HG02642 (cell line): ENCODE measurements at regions not wholly inside any gene's neighbourhood (a gene's known extent, or its start where the extent isn't known, plus 50 kb on each side); places are given as distances from the start of the nearest gene placed in this dataset.

Experiments
- ATAC-seq: cut with Tn5 transposase; IDR thresholded peaks from one replicate; pipeline ENCODE4 v1.9.1; 2021; ENCODE audit warnings: mild to moderate bottlenecking; ENCODE audit not compliant: unreplicated experiment, poor library complexity

- ATAC-seq, result peak; percentile 65
These were observed 318.0 kb upstream of the LMCD1 start for GRCh38 chr3:8183627-8184026.

- ATAC-seq, result no peak
These were observed 315.4 kb upstream of the LMCD1 start for GRCh38 chr3:8186213-8186612.

GRCh38 chr3:8187996-8188395 lies 313.6 kb upstream of the LMCD1 start:
- no peak for ATAC-seq

GRCh38 chr3:8189051-8189450 lies 312.6 kb upstream of the LMCD1 start:
- no peak for ATAC-seq

GRCh38 chr3:8191406-8191805 lies 310.2 kb upstream of the LMCD1 start:
- no peak for ATAC-seq

GRCh38 chr3:8197384-8197783 lies 304.2 kb upstream of the LMCD1 start:
- ATAC-seq, result no peak

GRCh38 chr3:8198605-8199004 lies 303.0 kb upstream of the LMCD1 start:
- no peak for ATAC-seq

- no peak for ATAC-seq
These were observed 300.6 kb upstream of the LMCD1 start for GRCh38 chr3:8200996-8201395.

GRCh38 chr3:8201886-8202285 lies 299.7 kb upstream of the LMCD1 start:
- no peak for ATAC-seq

GRCh38 chr3:8204331-8204730 lies 297.3 kb upstream of the LMCD1 start:
- no peak for ATAC-seq

- no peak for ATAC-seq
These were observed 296.6 kb upstream of the LMCD1 start for GRCh38 chr3:8204853-8205650.

GRCh38 chr3:8205881-8206280 lies 295.7 kb upstream of the LMCD1 start:
- ATAC-seq, result no peak

- ATAC-seq, result no peak
These were observed 294.5 kb upstream of the LMCD1 start for GRCh38 chr3:8206971-8207617.

- no peak for ATAC-seq
These were observed 290.7 kb upstream of the LMCD1 start for GRCh38 chr3:8210882-8211341.

GRCh38 chr3:8212794-8213193 lies 288.8 kb upstream of the LMCD1 start:
- ATAC-seq, result no peak

GRCh38 chr3:8213286-8213685 lies 288.3 kb upstream of the LMCD1 start:
- no peak for ATAC-seq

- no peak for ATAC-seq
These were observed 285.8 kb upstream of the LMCD1 start for GRCh38 chr3:8215821-8216220.

- no peak for ATAC-seq
These were observed 283.2 kb upstream of the LMCD1 start for GRCh38 chr3:8218353-8218940.

GRCh38 chr3:8220291-8220690 lies 281.3 kb upstream of the LMCD1 start:
- no peak for ATAC-seq

- no peak for ATAC-seq
These were observed 277.9 kb upstream of the LMCD1 start for GRCh38 chr3:8223766-8224165.

- no peak for ATAC-seq
These were observed 276.7 kb upstream of the LMCD1 start for GRCh38 chr3:8224941-8225340.
